Left renal pelvis (tissue), 4 donors: ENCODE measurements at regions not wholly inside any gene's neighbourhood (a gene's known extent, or its start where the extent isn't known, plus 50 kb on each side); places are given as distances from the start of the nearest gene placed in this dataset.
"Not testable (repeated sequence)": the region's sequence is repeated elsewhere in the genome, so short reads cannot be mapped to it uniquely, and the experiment has no call there.

Experiments used
- DNase-seq, 4 donors: peaks; one replicate each; pipeline ENCODE4 v3.0.0-alpha.2; 2013; ENCODE audit warnings: low read depth in 4 of 4, low spot score in 3 of 4

DNA sequence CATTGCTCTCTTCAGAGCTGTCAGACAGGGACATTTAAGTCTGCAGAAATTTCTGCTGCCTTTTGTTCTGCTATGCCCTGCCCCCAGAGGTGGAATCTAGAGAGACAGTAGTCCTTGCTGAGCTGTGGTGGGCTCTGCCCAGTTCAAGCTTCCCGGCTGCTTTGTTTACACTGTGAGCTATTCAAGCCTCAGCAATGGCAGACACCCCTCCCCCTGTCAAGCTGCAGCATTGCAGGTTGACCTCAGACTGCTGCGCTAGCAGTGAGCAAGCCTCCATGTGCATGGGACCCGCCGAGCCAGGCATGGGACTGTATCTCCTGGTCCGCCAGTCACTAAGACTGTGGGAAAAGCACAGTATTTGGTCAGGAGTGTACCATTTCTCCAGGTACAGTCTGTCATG, 53.6 kb upstream of the MAPK10 start:
- DNase-seq = not testable (repeated sequence)

GRCh38 chr4:86414686-86415085, 54.8 kb upstream of the MAPK10 start:
- DNase-seq = no peak

DNA sequence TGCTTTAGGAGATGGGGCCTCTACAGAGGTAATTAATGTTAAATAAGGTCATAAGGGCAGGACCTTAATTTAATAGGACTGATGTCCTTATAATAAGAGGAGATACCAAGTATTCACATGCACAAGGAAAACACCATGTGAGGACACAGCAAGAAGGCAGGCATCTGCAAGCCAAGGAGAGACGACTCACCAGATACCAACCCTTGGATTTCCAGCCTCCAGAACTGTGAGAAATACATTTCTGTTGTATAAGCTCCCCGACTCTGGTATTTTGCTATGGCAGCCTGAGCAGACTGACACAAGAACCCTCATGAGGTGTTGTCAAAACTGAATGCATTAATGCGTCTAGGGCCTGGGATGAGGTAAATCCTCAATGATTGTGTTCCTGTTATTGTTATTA, 56.2 kb upstream of the MAPK10 start:
- no peak for DNase-seq

DNA sequence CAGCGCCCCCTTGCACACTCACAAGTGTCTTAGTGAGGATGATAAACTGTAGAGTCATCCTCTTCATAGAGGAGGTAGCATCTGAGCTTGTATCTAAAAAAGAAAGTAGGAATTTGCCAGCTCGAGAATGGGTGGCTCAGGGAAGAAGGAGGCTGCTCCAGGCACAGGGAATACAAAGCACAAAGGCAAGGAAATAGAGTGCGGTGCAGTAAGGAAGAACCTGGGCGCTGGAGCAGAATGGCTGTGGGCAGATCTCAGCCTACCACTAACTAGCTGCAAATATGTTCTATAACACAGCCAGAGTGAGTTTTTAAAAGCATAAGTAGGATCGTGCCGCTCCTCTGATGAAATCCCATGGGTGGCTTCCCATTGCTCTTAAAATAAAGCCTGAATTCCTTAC, 61.6 kb upstream of the MAPK10 start:
- DNase-seq = no peak

- DNase-seq = no peak
Observed at GRCh38 chr4:86431543-86432116, 71.8 kb upstream of the MAPK10 start.

- no peak for DNase-seq
Observed at GRCh38 chr4:86432559-86433134, 72.8 kb upstream of the MAPK10 start.

- no peak for DNase-seq
Observed at GRCh38 chr4:86439293-86439692, 79.4 kb upstream of the MAPK10 start.

GRCh38 chr4:86441175-86441936, 81.5 kb upstream of the MAPK10 start:
- no peak for DNase-seq

GRCh38 chr4:86442881-86443280, 83.0 kb upstream of the MAPK10 start:
- DNase-seq = no peak

DNA sequence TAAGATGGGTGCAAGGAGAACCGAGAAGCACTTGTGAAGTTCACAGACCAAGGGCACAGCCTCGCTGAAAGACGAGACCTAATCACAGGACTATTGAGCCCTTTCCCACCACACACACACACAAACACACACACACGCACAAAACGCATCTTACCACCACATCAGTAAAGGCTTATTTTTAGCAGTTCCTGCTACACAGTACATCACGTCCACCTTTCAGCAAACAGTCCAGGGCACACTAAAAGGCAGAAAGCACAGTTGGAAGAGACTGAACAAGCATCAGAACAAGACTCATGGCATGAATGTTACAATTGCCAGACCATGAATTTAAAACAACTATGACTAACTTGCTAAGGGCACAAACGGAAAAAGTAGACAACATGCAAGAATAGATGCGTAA, 83.6 kb upstream of the MAPK10 start:
- DNase-seq = no peak

- no peak for DNase-seq
Observed at GRCh38 chr4:86446996-86447395, 87.1 kb upstream of the MAPK10 start.

DNA sequence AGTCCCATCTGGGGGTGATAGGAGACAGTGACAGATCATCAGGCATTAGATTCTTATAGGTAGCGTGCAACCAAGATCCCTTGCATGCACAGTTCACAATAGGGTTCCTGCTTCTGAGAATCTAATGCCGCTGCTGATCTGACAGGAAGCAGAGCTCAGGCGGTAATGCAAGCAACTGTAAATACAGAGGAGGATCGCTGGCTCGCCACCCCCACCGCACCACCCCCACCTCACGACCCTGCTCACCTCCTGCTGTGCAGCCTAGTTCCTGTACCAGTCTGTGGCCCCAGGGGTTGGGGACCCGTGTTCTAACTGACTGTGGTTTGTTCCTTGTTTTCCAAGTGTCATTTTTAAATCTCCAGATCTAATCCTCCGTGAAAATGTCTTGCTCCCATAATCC, 89.0 kb upstream of the MAPK10 start:
- no peak for DNase-seq

- DNase-seq = no peak
Observed at GRCh38 chr4:86449746-86450588, 90.1 kb upstream of the MAPK10 start.

DNA sequence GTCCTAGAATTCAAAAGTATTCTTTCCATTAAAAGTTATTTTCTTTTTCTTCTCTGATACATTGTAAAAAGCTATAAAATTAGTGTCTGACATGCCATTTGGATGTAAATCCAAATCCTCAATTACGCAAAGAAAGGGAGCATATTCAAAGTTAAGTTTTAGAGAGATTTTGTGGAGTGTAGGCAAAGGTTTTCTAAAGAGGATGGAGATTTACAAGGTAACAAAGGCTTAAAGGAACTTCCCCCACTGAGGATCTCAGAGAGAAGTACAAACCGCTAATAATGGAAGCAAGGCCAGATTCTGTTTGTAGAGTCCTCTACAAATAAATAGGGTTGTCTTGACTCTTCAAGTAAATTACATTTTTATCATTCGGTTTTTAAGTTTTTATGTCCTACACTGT, 91.0 kb upstream of the MAPK10 start:
- no peak for DNase-seq

- peak in 1 of 4 donors; percentile 12 for DNase-seq
Observed at GRCh38 chr4:86451560-86452330, 91.9 kb upstream of the MAPK10 start.

GRCh38 chr4:86452422-86452891, 92.6 kb upstream of the MAPK10 start:
- DNase-seq = peak in 3 of 4 donors; percentile 31 to 38 (median 36)

DNA sequence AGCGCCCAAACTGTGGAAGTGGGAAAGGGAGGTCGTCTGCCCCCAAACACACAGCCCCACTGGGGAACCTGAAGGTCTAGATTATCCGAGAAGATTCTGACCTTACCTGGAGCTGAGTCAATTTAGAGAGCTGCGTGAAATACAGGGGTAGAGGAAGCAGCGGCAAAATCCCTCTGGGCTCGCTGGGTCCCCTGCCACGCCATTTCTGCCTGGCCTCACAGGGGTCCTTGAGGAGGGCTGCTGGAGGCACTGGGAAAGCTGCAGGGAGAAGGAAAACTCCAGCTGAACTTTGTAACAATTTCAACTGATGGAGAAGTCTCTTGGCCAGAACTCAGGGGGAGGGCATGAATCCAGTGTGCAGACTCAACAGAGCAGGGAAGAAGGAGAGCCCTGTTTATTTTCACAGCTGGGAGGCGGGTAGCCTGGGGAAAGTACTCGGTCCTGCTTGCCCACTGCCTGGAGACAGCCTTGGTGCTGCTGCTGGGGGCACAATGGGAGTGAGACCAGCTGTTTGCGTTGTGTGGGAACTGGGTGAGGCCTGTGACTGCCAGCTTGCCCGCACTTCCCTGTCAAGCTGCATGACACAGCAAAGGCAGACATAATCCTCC, 93.2 kb upstream of the MAPK10 start:
- DNase-seq = peak; percentile 49 to 68 (median 60)

DNA sequence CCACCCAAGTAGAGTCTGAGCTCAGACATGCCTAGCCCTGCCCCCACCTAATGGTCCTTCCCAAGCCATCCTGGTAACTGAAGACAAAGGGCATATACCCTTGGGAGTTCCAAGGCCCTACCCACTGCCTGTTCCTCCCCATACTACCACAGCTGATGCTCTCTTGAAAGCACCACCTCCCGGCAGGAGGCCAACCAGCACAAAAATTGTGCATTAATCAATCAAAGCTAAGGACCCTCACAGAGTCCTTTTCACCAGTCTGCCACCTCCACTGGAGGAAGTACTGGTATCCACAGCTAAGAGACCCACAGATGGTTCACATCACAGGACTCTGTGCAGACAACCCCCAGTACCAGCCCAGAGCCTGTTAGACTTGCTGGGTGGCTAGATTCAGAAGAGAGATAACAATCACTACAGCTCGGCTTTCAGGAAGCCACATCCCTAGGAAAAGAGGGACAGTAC, 93.8 kb upstream of the MAPK10 start:
- DNase-seq = not testable (repeated sequence)

GRCh38 chr4:86461849-86462248, 102.0 kb upstream of the MAPK10 start:
- no peak for DNase-seq
